ENCODE measurements at regions not wholly inside any gene's neighbourhood (a gene's known extent, or its start where the extent isn't known, plus 50 kb on each side); places are given as distances from the start of the nearest gene placed in this dataset.

DNA sequence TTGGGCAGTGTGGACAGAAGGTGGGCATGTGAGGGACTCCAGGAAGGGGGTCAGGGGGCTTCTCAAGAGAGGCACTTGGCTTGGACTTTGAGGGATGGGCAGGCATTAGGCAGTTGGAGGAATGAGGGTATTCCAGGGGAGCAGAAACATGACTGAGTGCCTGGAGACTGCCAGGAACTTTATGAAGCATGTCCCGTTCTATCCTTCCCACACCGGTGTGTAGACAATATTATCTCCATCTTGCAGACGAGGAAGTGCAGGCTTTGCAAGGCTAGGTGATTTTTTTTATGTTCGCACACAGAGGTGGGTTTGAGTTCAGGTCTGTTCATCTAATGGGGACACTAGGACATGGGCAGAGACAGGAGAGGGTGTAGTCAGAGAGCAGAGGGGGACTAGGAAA is 162.7 kb downstream of the RPS24 start:
- intact Hi-C loops (cut with micrococcal nuclease), result no loop called here

DNA sequence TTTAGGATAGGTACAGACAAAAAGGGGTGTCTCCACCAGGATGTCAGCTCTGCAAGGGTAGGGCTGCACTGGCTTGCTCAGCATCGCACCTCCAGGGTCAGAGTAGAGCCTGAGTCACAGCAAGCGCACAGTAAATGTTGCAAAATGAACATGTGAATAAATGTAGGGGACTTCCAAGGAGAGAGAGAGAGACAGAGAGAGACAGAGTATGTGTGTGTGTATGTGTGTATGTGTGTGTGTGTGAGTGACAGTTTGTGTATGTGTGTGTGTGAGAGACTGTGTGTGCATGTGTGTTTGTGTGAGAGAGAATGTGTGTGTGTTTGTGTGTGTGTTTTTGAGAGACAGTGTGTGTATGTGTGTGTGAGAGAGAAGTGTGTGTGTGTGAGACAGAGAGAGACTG is 163.3 kb downstream of the RPS24 start:
- Histone ChIP-seq H3K79me2 (ENCODE audit: control insufficient read depth, insufficient read depth, low read length) (no peaks in the 10 kb centered on the region), H2AFZ (ENCODE audit: insufficient read depth, low read depth, low read length, poor library complexity, severe bottlenecking) (no peak overlapping the region), H3K27me3 (replicated peaks in 1 of 4; ENCODE audit: control extremely low read depth in 1 of 4, control insufficient read depth in 3 of 4, insufficient read depth in 4 of 4, low read length in 3 of 4) (no peaks in the 10 kb centered on the region), H4K20me1 (ENCODE audit: control insufficient read depth, insufficient read depth, low read length, poor library complexity, severe bottlenecking) (no peaks in the 10 kb centered on the region), H3K4me3 (ENCODE audit: control extremely low read depth in 1 of 5, extremely low read depth in 1 of 5, insufficient read depth in 1 of 5, low read depth in 2 of 5, low read length in 4 of 5) (no peak overlapping the region), H3K4me1 (ENCODE audit: control insufficient read depth in 2 of 2, insufficient read depth in 2 of 2, low read length in 2 of 2) (no peaks in the 10 kb centered on the region), H3K4me2 (replicated peaks; ENCODE audit: low read depth, low read length, poor library complexity, severe bottlenecking) (no peak overlapping the region), H3K27ac (ENCODE audit: low read length in 2 of 2) (no peak overlapping the region), H3K9me3 (ENCODE audit: control extremely low read depth in 1 of 3, control insufficient read depth in 2 of 3, insufficient read depth in 1 of 3, low read length in 2 of 3) (peaks cover 0 to 16% (median 8%) of the 10 kb centered on the region in 3 donors), H3K9ac (ENCODE audit: low read length) (no peak overlapping the region), H3K36me3 (replicated peaks in 1 of 2; ENCODE audit: control extremely low read depth in 1 of 2, control insufficient read depth in 1 of 2, extremely low read depth in 1 of 2, insufficient read depth in 2 of 2, low read length in 1 of 2) (no peaks in the 10 kb centered on the region)
- ChIA-PET POLR2A (no interaction called here), CTCF (no interaction called here)
- DNase-seq, result no peak
- Mint-ChIP-seq H3K4me1 (no peaks in the 10 kb centered on the region), H3K27ac (no peak overlapping the region), H3K4me3 (no peak overlapping the region), H3K9me3 (ENCODE audit: insufficient read depth) (peaks cover 4% of the 10 kb centered on the region), H3K27me3 (peaks cover 15% of the 10 kb centered on the region)
- intact Hi-C loops (cut with micrococcal nuclease), result no loop called here
- WGBS (ENCODE audit: insufficient coverage), result 72% methylated on average over 2 of the region's 2 CpGs
- TF ChIP-seq, protein P1, sequence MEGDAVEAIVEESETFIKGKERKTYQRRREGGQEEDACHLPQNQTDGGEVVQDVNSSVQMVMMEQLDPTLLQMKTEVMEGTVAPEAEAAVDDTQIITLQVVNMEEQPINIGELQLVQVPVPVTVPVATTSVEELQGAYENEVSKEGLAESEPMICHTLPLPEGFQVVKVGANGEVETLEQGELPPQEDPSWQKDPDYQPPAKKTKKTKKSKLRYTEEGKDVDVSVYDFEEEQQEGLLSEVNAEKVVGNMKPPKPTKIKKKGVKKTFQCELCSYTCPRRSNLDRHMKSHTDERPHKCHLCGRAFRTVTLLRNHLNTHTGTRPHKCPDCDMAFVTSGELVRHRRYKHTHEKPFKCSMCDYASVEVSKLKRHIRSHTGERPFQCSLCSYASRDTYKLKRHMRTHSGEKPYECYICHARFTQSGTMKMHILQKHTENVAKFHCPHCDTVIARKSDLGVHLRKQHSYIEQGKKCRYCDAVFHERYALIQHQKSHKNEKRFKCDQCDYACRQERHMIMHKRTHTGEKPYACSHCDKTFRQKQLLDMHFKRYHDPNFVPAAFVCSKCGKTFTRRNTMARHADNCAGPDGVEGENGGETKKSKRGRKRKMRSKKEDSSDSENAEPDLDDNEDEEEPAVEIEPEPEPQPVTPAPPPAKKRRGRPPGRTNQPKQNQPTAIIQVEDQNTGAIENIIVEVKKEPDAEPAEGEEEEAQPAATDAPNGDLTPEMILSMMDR (IDR thresholded peaks at IDR 0.05), result no peak
- TF ChIP-seq EZH2 (IDR thresholded peaks at IDR 0.05; ENCODE audit: borderline replicate concordance, insufficient read depth, low read depth, low read length, poor library complexity, severe bottlenecking), result no peak
- ATAC-seq (ENCODE audit: low read depth), result no peak

More for the DNA sequence above, 162.7 kb downstream of the RPS24 start:
- no peak overlapping the region for H3K27ac Mint-ChIP-seq
- Histone ChIP-seq H3K4me3 (ENCODE audit: control extremely low read depth in 1 of 5, extremely low read depth in 1 of 5, insufficient read depth in 1 of 5, low read depth in 2 of 5, low read length in 4 of 5) (no peak overlapping the region), H3K4me1 (ENCODE audit: control insufficient read depth in 2 of 2, insufficient read depth in 2 of 2, low read length in 2 of 2) (no peaks in the 10 kb centered on the region), H3K27ac (ENCODE audit: low read length in 2 of 2) (no peak overlapping the region), H2AFZ (ENCODE audit: insufficient read depth, low read depth, low read length, poor library complexity, severe bottlenecking) (no peak overlapping the region), H3K9me3 (ENCODE audit: control extremely low read depth in 1 of 3, control insufficient read depth in 2 of 3, insufficient read depth in 1 of 3, low read length in 2 of 3) (peaks cover 0 to 16% (median 8%) of the 10 kb centered on the region in 3 donors), H3K27me3 (replicated peaks in 1 of 4; ENCODE audit: control extremely low read depth in 1 of 4, control insufficient read depth in 3 of 4, insufficient read depth in 4 of 4, low read length in 3 of 4) (no peaks in the 10 kb centered on the region), H3K9ac (ENCODE audit: low read length) (no peak overlapping the region), H3K79me2 (ENCODE audit: control insufficient read depth, insufficient read depth, low read length) (no peaks in the 10 kb centered on the region), H3K4me2 (replicated peaks; ENCODE audit: low read depth, low read length, poor library complexity, severe bottlenecking) (no peak overlapping the region), H4K20me1 (ENCODE audit: control insufficient read depth, insufficient read depth, low read length, poor library complexity, severe bottlenecking) (no peaks in the 10 kb centered on the region), H3K36me3 (replicated peaks in 1 of 2; ENCODE audit: control extremely low read depth in 1 of 2, control insufficient read depth in 1 of 2, extremely low read depth in 1 of 2, insufficient read depth in 2 of 2, low read length in 1 of 2) (no peaks in the 10 kb centered on the region)
- H3K27me3 Mint-ChIP-seq, result peaks cover 15% of the 10 kb centered on the region
- H3K4me3 Mint-ChIP-seq, result no peak overlapping the region
- DNase-seq (no peak), ATAC-seq (ENCODE audit: low read depth) (no peak)
- WGBS (ENCODE audit: insufficient coverage), result no CpG with 5 or more reads among the region's 4 CpGs
- ChIA-PET CTCF (no interaction called here), POLR2A (no interaction called here)
- H3K9me3 Mint-ChIP-seq (ENCODE audit: insufficient read depth), result peaks cover 4% of the 10 kb centered on the region
- H3K4me1 Mint-ChIP-seq, result no peaks in the 10 kb centered on the region
- TF ChIP-seq, protein P1 (IDR thresholded peaks at IDR 0.05), result no peak
- no peak for TF ChIP-seq EZH2 (IDR thresholded peaks at IDR 0.05; ENCODE audit: borderline replicate concordance, insufficient read depth, low read depth, low read length, poor library complexity, severe bottlenecking)
